KMS-11 (cell line): ENCODE measurements at regions not wholly inside any gene's neighbourhood (a gene's known extent, or its start where the extent isn't known, plus 50 kb on each side); places are given as distances from the start of the nearest gene placed in this dataset.

Experiments
- H2AFZ ChIP-seq: fragments of 200-600 bp; sonication (generic); 2 replicates; pipeline ENCODE4 v1.6.1; 2016; ENCODE audit warnings: antibody characterized with exemption, mixed run types, low read depth
- H3K27ac ChIP-seq: fragments of 200-600 bp; sonication (generic); 2 replicates; pipeline ENCODE4 v1.6.1; 2016; ENCODE audit warnings: mild to moderate bottlenecking, mixed run types
- H3K27me3 ChIP-seq: fragments of 200-600 bp; sonication (generic); 2 replicates; pipeline ENCODE4 v1.6.1; 2017; ENCODE audit warnings: mild to moderate bottlenecking, low read depth, mixed run types, moderate library complexity; ENCODE audit not compliant: insufficient read depth
- H3K36me3 ChIP-seq: fragments of 200-600 bp; sonication (generic); 2 replicates; pipeline ENCODE4 v1.6.1; 2017; ENCODE audit warnings: mild to moderate bottlenecking, mixed run types; ENCODE audit not compliant: insufficient read depth
- H3K4me1 ChIP-seq: fragments of 200-600 bp; sonication (generic); 2 replicates; pipeline ENCODE4 v1.6.1; 2016; ENCODE audit warnings: mild to moderate bottlenecking, low read depth, mixed run types; ENCODE audit not compliant: poor library complexity, severe bottlenecking
- H3K4me2 ChIP-seq: fragments of 200-600 bp; sonication (generic); 2 replicates; pipeline ENCODE4 v1.7.0; 2016; ENCODE audit warnings: mild to moderate bottlenecking, mixed run types
- H3K4me3 ChIP-seq: fragments of 200-600 bp; sonication (generic); IDR thresholded peaks from 2 replicates; pipeline ENCODE4 v1.6.1; 2017; ENCODE audit warnings: low read depth, low read length, mixed read lengths; ENCODE audit not compliant: insufficient read depth
- H3K79me2 ChIP-seq: fragments of 200-600 bp; sonication (generic); 2 replicates; pipeline ENCODE4 v1.6.1; 2016; ENCODE audit warnings: low read depth, mixed run types; ENCODE audit not compliant: insufficient read depth
- H3K9ac ChIP-seq: fragments of 200-600 bp; sonication (generic); 2 replicates; pipeline ENCODE4 v1.6.1; 2016; ENCODE audit warnings: mild to moderate bottlenecking, mixed run types
- H4K20me1 ChIP-seq: fragments of 200-600 bp; sonication (generic); 2 replicates; pipeline ENCODE4 v1.6.1; 2016; ENCODE audit warnings: mild to moderate bottlenecking, mixed run types; ENCODE audit not compliant: insufficient read depth
- CTCF ChIP-seq: fragments of 200-600 bp; sonication (generic); conservative IDR thresholded peaks from 2 replicates; pipeline ENCODE4 v1.6.1; 2017; ENCODE audit warnings: low read depth, mild to moderate bottlenecking, antibody characterized with exemption, low read length, moderate library complexity, mixed read lengths

GRCh38 chr1:87938631-87939030, 610.0 kb downstream of the LMO4 start:
- Histone ChIP-seq H4K20me1 (no peaks in the 10 kb centered on the region), H3K4me2 (no peak overlapping the region), H2AFZ (no peak overlapping the region), H3K27me3 (no peaks in the 10 kb centered on the region), H3K27ac (no peak overlapping the region), H3K4me3 (no peak overlapping the region), H3K9ac (no peak overlapping the region), H3K79me2 (no peaks in the 10 kb centered on the region), H3K36me3 (no peaks in the 10 kb centered on the region), H3K4me1 (no peaks in the 10 kb centered on the region)
- TF ChIP-seq CTCF: no peak

GRCh38 chr1:87939444-87939843, 610.8 kb downstream of the LMO4 start:
- no peaks in the 10 kb centered on the region for H3K36me3 ChIP-seq
- no peak overlapping the region for H3K4me2 ChIP-seq
- H3K4me3 ChIP-seq: no peak overlapping the region
- no peak overlapping the region for H2AFZ ChIP-seq
- no peaks in the 10 kb centered on the region for H3K79me2 ChIP-seq
- H3K27ac ChIP-seq: no peak overlapping the region
- no peaks in the 10 kb centered on the region for H4K20me1 ChIP-seq
- H3K9ac ChIP-seq: no peak overlapping the region
- TF ChIP-seq CTCF: no peak
- no peaks in the 10 kb centered on the region for H3K4me1 ChIP-seq
- H3K27me3 ChIP-seq: no peaks in the 10 kb centered on the region

GRCh38 chr1:87940421-87940820, 611.7 kb downstream of the LMO4 start:
- no peaks in the 10 kb centered on the region for H3K36me3 ChIP-seq
- no peaks in the 10 kb centered on the region for H3K79me2 ChIP-seq
- H3K27me3 ChIP-seq: no peaks in the 10 kb centered on the region
- no peak for TF ChIP-seq CTCF
- H3K4me1 ChIP-seq: no peaks in the 10 kb centered on the region
- no peak overlapping the region for H3K9ac ChIP-seq
- H3K27ac ChIP-seq: no peak overlapping the region
- H3K4me2 ChIP-seq: no peak overlapping the region
- no peaks in the 10 kb centered on the region for H4K20me1 ChIP-seq
- H2AFZ ChIP-seq: no peak overlapping the region
- no peak overlapping the region for H3K4me3 ChIP-seq

GRCh38 chr1:87941337-87941946, 612.8 kb downstream of the LMO4 start:
- Histone ChIP-seq H3K27me3 (no peaks in the 10 kb centered on the region), H3K36me3 (no peaks in the 10 kb centered on the region), H3K9ac (no peak overlapping the region), H3K27ac (no peak overlapping the region), H3K79me2 (no peaks in the 10 kb centered on the region), H3K4me2 (no peak overlapping the region), H4K20me1 (no peaks in the 10 kb centered on the region), H3K4me1 (no peaks in the 10 kb centered on the region), H3K4me3 (no peak overlapping the region), H2AFZ (no peak overlapping the region)
- no peak for TF ChIP-seq CTCF

- no peaks in the 10 kb centered on the region for H3K36me3 ChIP-seq
- no peak for TF ChIP-seq CTCF
These were observed 613.5 kb downstream of the LMO4 start for GRCh38 chr1:87942165-87942564.

More at GRCh38 chr1:87942165-87942564, 613.5 kb downstream of the LMO4 start:
- Histone ChIP-seq H3K27me3 (no peaks in the 10 kb centered on the region), H3K79me2 (no peaks in the 10 kb centered on the region), H3K4me1 (no peaks in the 10 kb centered on the region), H2AFZ (no peak overlapping the region), H3K4me3 (no peak overlapping the region), H3K27ac (no peak overlapping the region), H3K9ac (no peak overlapping the region), H4K20me1 (no peaks in the 10 kb centered on the region), H3K4me2 (no peak overlapping the region)
